Islet precursor cell (in vitro differentiated cells): ENCODE measurements at regions not wholly inside any gene's neighbourhood (a gene's known extent, or its start where the extent isn't known, plus 50 kb on each side); places are given as distances from the start of the nearest gene placed in this dataset.
A peak's percentile ranks its signal among the peaks of the same experiment; 100 is the strongest.

Experiments
- DNase-seq: peaks from one replicate; pipeline ENCODE4 v3.0.0-alpha.2; 2018

DNA sequence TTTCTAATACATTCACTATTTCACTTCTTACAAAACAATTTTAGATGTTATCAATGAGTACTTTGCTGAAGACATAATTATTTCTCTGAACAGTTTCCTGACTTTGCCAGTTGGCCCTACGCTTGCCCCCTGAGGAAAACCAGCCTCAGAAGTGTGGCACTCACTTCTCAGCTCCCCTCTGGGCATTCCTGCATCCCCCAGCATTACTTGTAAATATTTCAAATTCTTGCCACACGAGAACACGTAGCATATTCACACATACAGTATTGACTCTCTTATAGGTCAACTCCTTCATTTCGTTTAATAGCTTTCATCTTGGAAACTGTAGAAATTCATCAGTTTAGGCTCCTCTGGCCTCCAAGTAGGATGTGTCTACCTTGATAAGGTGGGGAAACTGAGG, 65.2 kb downstream of the OTX2 start:
- no peak for DNase-seq

DNA sequence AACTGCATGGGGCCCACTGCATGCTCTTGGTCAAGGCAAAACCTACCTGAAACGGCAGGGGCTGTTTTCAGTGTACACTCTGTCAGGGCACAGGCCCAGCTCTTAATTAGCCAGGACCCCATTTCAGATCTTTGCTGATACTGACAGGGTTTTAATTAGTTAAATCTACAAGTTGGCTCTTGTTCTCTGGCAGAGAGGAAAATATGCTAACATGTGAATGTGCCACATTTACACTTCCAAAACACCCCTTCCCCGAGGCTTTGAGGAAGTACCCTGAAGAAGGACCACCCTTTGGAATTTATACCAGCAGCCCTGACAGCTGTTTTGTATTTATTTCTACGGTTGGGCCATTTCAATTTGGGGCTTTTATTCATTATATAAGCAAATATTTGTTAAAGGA, 66.3 kb downstream of the OTX2 start:
- no peak for DNase-seq

DNA sequence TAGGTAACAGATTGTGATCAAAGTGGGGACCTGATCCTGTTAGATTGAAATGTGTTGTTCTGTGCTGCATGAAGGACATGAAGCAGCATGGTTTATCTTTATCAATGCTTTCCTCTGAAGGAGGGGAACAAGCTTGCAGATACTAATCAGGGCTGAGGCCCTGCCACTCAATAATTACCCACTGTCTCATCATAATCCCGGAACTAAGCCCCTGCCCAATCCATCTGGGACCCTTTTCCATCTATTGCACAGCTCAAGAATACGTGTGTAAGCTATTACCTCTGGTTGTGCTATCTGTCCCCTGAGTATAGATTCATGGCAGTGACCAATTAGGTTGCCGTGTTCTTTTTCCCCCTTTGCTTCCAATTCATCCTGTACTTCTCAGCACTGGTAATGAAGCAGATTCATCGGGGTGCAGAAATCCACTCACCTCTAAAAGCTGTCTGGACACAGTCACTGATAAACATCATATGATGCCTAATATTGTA, 67.8 kb downstream of the OTX2 start:
- DNase-seq, result no peak

DNA sequence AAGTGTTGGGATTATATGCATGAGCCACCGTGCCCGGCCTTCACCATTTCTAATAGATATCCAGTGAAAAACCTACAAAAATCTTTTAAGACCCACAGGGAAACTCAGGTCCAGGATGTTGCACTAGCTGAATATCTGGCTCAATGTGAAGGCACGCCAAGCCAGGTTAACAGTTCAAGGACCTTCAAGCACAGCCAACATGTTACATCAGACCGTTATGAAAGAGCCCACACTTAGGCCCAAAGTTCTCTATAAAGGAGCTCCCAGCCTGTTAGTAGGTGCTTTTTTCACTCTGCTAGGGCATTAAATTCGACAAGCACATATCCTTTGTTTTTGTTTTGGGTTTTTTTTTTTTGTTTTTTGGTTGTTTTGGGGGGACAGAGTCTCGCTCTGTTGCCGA, 69.0 kb downstream of the OTX2 start:
- no peak for DNase-seq

DNA sequence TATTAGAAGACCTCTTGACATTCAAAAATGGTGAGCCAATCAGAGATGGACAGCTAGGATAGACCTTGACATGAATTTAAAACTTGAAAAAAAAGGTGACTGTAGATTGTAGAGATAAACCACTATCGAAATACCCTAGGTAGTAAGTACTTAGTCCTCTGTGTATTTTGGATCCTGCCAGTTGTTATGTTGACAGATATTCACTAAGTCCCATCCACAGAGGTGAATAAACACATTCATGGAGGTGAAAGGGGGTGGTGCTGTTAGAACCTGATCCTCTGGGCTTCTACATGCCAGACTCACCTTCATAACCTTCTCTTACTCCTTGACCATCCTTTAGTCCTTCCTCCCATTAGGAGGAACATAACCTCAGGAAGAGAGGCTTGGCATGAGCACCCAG, 72.3 kb downstream of the OTX2 start:
- no peak for DNase-seq

DNA sequence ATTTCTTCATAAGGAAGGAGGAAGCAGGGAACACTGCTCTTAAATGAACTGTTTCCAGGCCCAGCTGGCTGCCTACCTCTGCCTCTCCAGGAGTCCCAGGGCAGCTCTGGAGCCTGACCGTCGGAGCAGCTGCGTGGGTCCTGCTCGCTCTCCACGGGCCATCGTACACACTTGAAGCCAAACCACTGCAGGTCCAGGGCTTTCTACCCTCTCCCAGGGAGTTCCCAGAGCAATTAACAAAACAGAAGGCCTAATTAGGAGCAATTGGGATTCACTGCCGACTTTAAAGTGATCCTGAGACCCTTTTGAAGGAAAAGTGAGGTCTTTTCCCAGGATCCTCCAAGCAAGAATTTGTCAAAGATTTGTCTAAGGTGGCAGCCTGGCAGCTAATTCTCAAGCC, 76.9 kb downstream of the OTX2 start:
- peak; percentile 66 for DNase-seq

DNA sequence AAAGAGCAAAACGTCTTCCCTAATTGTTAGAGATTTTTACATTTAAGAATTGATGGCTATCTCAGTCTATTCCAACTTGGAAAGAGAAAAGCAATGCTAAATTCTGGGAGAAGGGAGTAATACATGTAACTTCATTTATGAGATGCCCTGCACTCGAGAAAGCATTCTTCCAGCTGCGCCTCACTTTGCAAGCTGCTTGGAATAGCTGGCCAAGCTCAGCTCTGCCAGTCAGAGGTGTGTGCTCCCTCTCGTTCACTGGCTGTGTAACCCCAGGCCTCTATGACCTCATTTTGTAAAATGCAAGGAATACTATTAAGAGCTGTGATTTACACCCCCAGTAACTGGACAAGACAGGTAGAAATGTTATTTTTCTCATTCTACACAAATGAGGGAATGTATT, 79.1 kb downstream of the OTX2 start:
- no peak for DNase-seq

DNA sequence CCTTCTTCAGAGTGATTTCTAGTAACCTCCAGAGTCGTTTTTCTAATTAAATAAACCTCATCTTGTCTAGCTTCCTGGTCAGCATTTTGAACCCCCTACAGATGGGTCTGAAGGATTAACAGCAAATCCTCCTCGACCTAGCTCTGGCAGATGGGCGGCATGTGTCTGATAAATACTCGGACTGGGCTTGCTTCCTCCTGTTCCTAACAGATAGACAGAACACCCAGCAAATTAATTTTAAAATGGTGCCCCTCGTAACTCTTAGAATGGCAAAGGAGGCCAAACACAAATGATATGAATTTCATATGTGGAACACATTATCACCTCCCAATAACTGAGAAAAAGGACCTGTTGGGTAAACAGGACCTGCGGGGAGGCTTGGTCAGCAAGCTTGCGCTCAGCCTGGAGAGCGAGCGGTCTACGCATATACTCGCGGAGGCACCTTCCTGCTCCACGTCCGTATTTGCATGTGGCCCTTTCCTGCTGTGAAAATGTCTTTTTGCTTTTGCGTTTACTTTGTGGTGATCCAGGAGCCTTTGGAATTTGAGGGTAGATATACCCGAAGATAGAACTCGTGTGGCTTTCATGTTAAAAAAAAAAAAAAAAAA, 79.6 kb downstream of the OTX2 start:
- DNase-seq, result no peak

DNA sequence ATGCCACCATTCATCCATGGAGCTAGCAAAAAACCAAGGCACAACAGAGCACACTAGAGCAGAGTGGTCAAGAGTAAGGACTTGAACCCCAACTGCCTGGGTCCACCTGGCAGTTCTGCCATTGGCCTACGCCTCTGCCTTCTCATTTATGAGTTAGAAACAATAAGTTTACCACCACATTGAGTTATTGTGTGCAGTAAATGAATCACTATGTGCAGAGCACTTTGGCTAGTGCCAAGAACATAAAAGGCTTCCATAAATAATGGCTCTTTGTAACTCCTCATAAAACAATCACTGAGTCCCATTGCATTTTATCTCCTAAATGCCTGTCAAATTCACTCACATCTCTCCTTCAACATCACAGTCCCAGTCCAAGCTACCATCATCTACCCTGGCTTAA, 86.3 kb downstream of the OTX2 start:
- DNase-seq, result no peak

DNA sequence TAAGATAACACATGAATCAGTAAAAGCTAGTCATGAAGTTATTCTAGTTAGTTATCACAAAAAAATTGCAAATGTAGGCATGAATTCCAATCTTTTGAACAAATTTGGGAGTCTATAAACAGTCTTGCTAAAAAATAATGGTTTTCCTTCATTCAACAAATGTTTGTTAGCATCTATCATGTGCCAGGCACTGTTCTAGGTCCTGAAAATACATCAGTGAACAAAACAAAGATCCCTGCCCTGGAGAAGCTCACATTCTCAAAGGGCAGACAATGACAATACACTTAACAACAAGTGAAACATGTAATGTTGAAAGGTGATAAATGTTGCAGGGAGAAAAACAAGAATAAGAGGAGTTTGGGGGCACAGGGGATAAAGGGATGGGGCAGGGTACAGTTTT, 86.9 kb downstream of the OTX2 start:
- no peak for DNase-seq

DNA sequence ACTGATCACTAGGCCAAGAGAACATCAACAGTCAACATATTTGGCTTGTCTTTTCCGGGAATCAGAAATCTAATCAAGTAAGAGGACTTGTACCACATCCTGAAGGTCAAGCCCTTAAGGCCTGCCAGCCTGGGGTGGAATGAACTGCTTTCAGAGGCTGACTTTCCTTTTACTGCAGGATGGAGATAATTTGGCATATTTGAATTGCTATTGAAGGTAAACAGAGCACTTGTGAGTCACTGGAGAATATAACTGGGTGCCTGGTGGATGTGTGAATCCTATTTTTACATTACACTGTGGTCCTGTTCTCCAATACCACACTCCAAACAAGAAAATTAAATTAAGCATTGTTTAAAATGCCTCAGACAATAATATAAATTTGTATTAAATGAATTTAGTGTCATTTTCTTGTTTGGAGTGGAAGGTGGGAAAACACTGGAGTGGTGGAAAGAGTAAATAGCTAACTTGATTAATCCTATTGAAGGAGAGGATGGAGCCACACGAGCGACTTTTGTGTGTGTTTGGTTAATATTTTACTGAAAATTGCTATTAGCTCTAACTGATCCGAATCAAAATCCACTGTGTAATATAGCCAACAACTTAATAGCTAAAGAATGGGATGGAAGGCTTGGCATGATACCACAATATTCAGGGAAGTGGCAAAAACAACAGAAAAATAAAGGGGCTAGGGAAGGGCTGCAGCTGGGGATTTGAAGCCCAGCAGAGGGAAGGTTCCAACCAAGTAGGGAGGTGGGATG, 89.4 kb downstream of the OTX2 start:
- DNase-seq, result no peak

DNA sequence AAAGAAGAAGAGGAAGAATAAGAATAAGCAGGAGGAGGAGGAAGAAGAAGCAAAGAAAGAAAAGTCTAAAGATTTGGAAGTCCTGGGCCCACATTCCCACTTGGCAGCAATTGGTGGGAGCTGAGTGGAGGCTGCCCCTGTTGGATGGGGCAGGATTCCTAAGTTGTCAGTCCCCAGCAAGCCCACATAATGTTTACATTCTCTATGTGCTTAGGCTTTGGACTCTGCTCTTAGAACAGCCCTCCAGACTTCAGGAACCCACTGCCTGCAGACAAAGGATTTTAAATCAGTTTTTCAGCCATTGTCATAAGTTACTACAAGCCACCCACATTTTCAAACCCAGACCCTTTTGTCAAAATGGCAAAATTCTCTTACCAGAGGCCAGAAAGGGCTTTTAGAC, 92.0 kb downstream of the OTX2 start:
- no peak for DNase-seq

DNA sequence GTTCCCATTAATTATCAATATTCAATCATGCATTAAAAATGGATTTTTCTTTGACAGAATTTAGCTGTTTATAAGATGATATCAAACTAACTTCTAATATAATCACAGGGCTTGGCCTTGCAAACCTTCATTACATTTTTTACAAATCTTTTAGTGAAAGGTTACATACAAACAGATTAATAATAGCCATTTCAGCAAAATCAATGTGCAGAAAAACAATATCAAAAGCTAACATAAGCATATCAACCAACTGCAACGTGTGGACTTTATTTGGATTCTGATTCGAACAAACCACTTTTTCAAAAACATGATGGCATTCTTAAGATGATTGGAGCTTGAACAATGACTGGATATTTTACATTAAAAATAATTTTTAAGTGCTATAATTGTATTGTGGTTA, 93.6 kb downstream of the OTX2 start:
- DNase-seq, result no peak

DNA sequence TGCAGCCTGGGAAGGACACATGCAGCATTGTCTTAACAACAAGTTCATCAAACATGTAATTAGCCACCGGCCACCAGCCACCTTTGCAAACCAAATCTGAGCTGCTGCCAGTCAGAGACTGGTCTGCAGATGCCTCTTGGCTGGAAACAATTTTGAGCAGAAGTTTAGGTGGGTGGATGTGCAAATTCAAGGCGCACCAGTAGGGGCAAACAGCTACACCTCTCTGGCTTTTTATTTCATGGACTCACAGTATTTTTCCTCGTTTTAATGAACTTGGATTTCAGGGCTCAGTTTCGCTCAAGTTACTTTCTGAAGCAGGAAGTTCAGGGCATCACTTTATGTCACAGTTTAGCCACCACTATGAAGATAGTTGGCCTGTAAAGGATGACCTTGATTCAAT, 94.3 kb downstream of the OTX2 start:
- DNase-seq, result peak; percentile 48

DNA sequence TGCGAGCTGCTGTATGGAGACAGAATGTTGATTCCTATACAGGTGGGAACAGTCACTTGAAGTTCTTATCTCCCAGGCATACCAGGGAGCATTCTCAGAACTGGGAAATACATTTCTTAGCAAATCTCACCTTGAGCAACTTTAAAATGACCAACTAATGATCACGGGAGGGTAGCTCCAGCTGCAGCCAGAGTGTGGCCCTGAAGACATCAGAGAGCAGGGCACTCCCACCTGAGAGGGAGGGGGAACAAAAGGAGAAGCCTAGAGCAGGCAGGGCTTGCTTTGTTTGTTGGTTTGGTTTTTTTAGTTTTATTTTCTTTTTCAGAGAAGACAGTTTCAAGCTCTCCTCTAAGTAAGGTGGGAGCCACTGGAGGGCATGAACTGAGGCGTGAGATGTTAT, 101.1 kb downstream of the OTX2 start:
- peak; percentile 16 for DNase-seq

DNA sequence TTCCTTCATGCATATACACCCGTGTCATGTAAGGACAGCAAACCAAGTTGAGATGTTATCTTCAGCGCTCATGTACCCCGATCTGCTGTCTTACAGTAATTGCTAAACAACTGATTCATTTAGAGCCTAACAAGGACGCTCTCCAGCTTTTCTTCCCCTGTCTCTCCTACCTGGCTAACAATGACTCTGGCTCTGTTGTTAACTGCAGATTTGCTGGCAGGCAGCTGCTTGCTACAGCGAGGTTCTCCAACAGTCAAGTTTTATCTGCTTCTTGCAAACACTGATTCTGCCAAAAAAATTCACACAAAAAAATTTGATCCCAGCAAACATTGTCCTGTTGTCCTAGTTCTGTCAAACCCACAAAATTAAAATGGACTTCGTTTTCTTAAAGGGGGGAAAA, 101.6 kb downstream of the OTX2 start:
- peak; percentile 47 for DNase-seq

DNA sequence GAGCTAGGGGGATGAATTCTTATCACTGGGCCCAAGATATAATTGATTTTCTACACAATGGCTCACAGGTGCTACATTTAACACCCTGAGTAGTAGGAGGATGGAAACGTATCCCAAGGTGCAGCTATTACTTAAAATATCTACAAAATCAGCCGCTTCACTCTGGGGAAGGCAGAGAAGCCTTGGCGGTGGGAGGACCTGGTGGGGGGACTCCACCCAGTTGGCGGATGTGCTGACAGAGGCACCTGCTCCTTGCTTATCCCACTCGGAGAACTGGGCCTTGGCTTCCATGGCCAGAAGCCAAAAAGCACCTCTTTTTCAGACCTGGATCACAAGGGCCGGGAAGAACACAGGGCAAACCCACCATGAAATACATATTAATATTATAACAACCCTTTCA, 106.3 kb downstream of the OTX2 start:
- DNase-seq, result no peak

DNA sequence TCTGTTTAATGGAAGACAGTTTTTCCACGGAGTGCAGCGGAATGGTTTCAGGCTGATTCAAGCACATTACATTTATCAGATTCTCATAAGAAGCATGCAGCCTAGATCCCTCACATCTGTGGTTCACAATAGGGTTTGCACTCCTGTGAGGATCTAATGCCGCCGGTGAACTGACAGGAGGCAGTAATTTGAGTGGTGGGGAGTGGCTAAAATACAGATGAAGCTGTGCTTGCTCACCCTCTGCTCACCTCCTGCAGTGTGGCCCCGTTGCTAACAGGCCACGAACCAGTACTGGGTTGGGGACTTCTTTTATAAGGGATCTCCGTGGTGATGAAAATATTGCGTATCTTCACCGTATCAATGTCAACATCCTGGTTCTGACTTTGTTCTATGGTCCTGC, 107.8 kb downstream of the OTX2 start:
- no peak for DNase-seq
